HG03457 (cell line): ENCODE measurements at regions not wholly inside any gene's neighbourhood (a gene's known extent, or its start where the extent isn't known, plus 50 kb on each side); places are given as distances from the start of the nearest gene placed in this dataset.
"Not testable (repeated sequence)": the region's sequence is repeated elsewhere in the genome, so short reads cannot be mapped to it uniquely, and the experiment has no call there.

Source experiments
- ATAC-seq: cut with Tn5 transposase; IDR thresholded peaks from one replicate; pipeline ENCODE4 v1.9.1; 2021; ENCODE audit warnings: moderate number of reproducible peaks; ENCODE audit not compliant: unreplicated experiment

- no peak for ATAC-seq
Observed at GRCh38 chr12:97711392-97711791, 248.8 kb downstream of the RMST start.

GRCh38 chr12:97713270-97713669 is 250.7 kb downstream of the RMST start:
- no peak for ATAC-seq

GRCh38 chr12:97714107-97714563 is 251.5 kb downstream of the RMST start:
- no peak for ATAC-seq

- ATAC-seq: no peak
Observed at GRCh38 chr12:97716356-97716755, 253.8 kb downstream of the RMST start.

- not testable (repeated sequence) for ATAC-seq
Observed at GRCh38 chr12:97723801-97724200, 261.2 kb downstream of the RMST start.

GRCh38 chr12:97745406-97746101 is 282.9 kb downstream of the RMST start:
- no peak for ATAC-seq

- ATAC-seq: no peak
Observed at GRCh38 chr12:97748298-97748697, 285.7 kb downstream of the RMST start.

- ATAC-seq: no peak
Observed at GRCh38 chr12:97751704-97752103, 289.1 kb downstream of the RMST start.

GRCh38 chr12:97752129-97752528 is 289.5 kb downstream of the RMST start:
- ATAC-seq: no peak

GRCh38 chr12:97753332-97753731 is 290.7 kb downstream of the RMST start:
- no peak for ATAC-seq

- ATAC-seq: no peak
Observed at GRCh38 chr12:97754306-97754705, 291.7 kb downstream of the RMST start.

- ATAC-seq: no peak
Observed at GRCh38 chr12:97756066-97756666, 293.6 kb downstream of the RMST start.

GRCh38 chr12:97756741-97757140 is 294.1 kb downstream of the RMST start:
- ATAC-seq: no peak

- no peak for ATAC-seq
Observed at GRCh38 chr12:97757481-97758193, 295.0 kb downstream of the RMST start.

- no peak for ATAC-seq
Observed at GRCh38 chr12:97758194-97758501, 295.5 kb downstream of the RMST start.

- ATAC-seq: no peak
Observed at GRCh38 chr12:97758586-97758985, 296.0 kb downstream of the RMST start.

GRCh38 chr12:97760601-97761000 is 298.0 kb downstream of the RMST start:
- ATAC-seq: no peak

- ATAC-seq: no peak
Observed at GRCh38 chr12:97763113-97763512, 300.5 kb downstream of the RMST start.

- no peak for ATAC-seq
Observed at GRCh38 chr12:97764700-97765099, 302.1 kb downstream of the RMST start.

GRCh38 chr12:97767347-97767746 is 304.7 kb downstream of the RMST start:
- ATAC-seq: no peak

- ATAC-seq: no peak
Observed at GRCh38 chr12:97778111-97778510, 315.5 kb downstream of the RMST start.

- ATAC-seq: no peak
Observed at GRCh38 chr12:97781342-97781741, 318.7 kb downstream of the RMST start.
